ENCODE measurements at regions not wholly inside any gene's neighbourhood (a gene's known extent, or its start where the extent isn't known, plus 50 kb on each side); places are given as distances from the start of the nearest gene placed in this dataset.
"Not testable (repeated sequence)": the region's sequence is repeated elsewhere in the genome, so short reads cannot be mapped to it uniquely, and the experiment has no call there.

DNA sequence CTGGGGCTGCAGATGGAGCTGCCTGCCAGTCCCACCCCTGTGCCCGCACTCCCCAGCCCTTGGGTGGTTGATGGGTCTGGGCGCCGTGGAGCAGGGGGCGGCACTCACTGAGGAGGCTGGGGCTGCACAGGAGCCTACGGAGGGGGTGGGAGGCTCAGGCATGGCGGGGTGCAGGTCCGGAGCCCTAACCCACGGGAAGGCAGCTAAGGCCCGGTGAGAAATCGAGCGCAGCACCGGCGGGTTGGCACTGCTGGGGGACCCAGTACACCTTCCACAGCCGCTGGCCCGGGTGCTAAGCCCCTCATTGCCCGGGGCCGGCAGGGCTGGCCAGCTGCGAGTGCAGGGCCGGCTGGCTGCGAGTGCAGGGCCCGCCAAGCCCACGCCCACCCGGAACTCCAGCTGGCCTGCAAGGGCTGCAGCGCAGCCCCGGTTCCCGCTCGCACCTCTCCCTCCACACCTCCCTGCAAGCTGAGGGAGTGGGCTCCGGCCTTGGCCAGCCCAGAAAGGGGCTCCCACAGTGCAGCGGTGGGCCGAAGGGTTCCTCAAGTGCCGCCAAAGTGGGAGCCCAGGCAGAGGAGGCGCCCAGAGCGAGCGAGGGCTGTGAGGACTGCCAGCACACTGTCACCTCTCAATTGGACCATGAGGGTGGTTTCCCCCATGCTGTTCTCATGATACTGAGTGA is 80.8 kb upstream of the LUZP2 start:
- not testable (repeated sequence) for DNase-seq

GRCh38 chr11:24421766-24422165 is 75.1 kb upstream of the LUZP2 start:
- DNase-seq = no peak

DNA sequence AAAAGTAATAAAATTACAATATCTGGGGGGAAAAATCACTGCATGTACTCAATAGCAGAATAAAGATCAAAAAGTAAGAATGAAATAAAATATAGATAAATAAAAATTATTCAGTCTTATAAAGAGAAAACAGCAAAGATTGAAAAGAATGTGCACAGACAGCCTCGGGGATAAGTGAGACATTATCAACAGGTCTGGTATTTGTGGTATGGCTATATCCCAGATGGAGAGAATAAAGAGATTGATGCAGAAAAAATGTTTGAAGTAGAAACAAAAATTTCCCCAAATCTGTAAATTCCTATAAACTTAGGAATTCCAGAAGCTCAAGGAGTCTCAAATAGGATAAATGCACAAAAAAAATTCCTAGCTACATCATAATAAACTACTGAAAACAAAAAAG is 74.5 kb upstream of the LUZP2 start:
- no peak for DNase-seq

DNA sequence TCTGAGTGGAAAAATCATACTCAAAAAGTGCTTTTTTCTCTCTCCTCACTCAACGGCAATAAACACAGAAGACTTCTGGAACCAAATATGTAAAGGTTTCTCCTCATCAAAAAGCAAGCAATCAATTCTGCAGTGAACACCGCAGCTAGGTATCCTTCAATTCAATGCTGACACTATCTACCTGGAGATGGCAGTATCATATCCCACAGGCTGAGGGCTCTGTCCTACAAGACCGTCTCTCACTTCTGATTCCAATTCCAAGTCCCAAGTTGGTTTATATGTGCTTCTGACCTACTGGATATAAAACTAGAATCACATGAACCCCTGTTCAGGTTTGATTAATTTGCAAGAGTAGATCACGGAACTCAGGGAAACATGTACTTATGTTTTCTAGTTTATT is 59.7 kb upstream of the LUZP2 start:
- no peak for DNase-seq
